HepG2 (cell line): ENCODE measurements at regions not wholly inside any gene's neighbourhood (a gene's known extent, or its start where the extent isn't known, plus 50 kb on each side); places are given as distances from the start of the nearest gene placed in this dataset.

Experiments
- ATAC-seq: fragments of 200-7000 bp; cut with Tn5 transposase; 3 replicates; pipeline ENCODE4 v1.9.1; 2020; ENCODE audit warnings: mild to moderate bottlenecking, moderate library complexity
- BruUV-seq: library from RNA; stranded (reverse); fragments of 400-500 nt; replicated peaks from 2 replicates; lab custom pipeline; 2021; lab: Mats Ljungman, UMichigan
- CTCF ChIA-PET: fragments of 300-600 bp; formaldehyde crosslinking; extraction: SDS; loops from one replicate; lab custom pipeline; 2021; ENCODE audit warnings: low total read pairs, inconsistent platforms, low intra/inter-chr PET ratio; lab: Yijun Ruan, JAX
- POLR2A ChIA-PET: fragments of 350-600 bp; sonication (Branson Sonifier 250); formaldehyde crosslinking; loops from one replicate; lab custom pipeline; 2020; ENCODE audit warnings: antibody characterized with exemption, inconsistent platforms; lab: Yijun Ruan, JAX
- DNase-seq: peaks from one replicate; pipeline ENCODE4 v3.0.0-alpha.2; 2015; ENCODE audit warnings: low spot score
- FAIRE-seq: peaks from 3 replicates; lab custom pipeline; 2011; peaks lifted over from hg19 to GRCh38; lab: Jason Lieb, UNC
- H2AFZ ChIP-seq: one replicate; pipeline ENCODE4 v1.6.1; 2011; ENCODE audit warnings: low read length, inconsistent platforms
- H3K27ac ChIP-seq: fragments of 300-600 bp; 3 replicates; pipeline ENCODE4 v1.8.0; 2011; ENCODE audit warnings: mixed run types, mild to moderate bottlenecking, mixed read lengths, low read length, inconsistent platforms; ENCODE audit not compliant: insufficient read depth; ENCODE audit errors: extremely low read length
- H3K27me3 ChIP-seq, 2 experiments: fragments of 200-600 bp in 1 of 2; 2 replicates in 1 of 2; 3 replicates in 1 of 2; pipeline versions ENCODE4 v1.6.0 to v1.8.0; 2011; ENCODE audit warnings: low read length in 2 of 2, mild to moderate bottlenecking in 2 of 2, moderate library complexity in 2 of 2, inconsistent platforms in 1 of 2; ENCODE audit not compliant: insufficient read depth in 2 of 2, control insufficient read depth in 1 of 2
- H3K36me3 ChIP-seq, 2 experiments: fragments of 200-600 bp in 1 of 2; replicated peaks in 1 of 2; 2 replicates in 1 of 2; 3 replicates in 1 of 2; pipeline versions ENCODE4 v1.5.1 to v1.8.0; 2011; ENCODE audit warnings: low read length in 2 of 2, inconsistent platforms in 1 of 2; ENCODE audit not compliant: insufficient read depth in 2 of 2, control insufficient read depth in 1 of 2
- H3K4me1 ChIP-seq: 2 replicates; pipeline ENCODE4 v1.5.1; 2012; ENCODE audit warnings: low read length, inconsistent platforms; ENCODE audit not compliant: insufficient read depth
- H3K4me2 ChIP-seq: 2 replicates; pipeline ENCODE4 v1.6.0; 2011; ENCODE audit warnings: low read depth, low read length, inconsistent platforms
- H3K4me3 ChIP-seq, 3 experiments: fragments of 200-600 bp in 1 of 3; sonication (generic), shearing (Covaris generic) in 1 of 3; replicated peaks in 1 of 3; 2 replicates each; pipeline ENCODE4 v1.5.1; 2011 to 2016; ENCODE audit warnings: low read length in 3 of 3, inconsistent platforms in 2 of 3, low read depth in 2 of 3, mild to moderate bottlenecking in 2 of 3, control low read depth in 1 of 3, mixed read lengths in 1 of 3; ENCODE audit not compliant: insufficient read depth in 1 of 3
- H3K79me2 ChIP-seq: one replicate; pipeline ENCODE4 v1.6.1; 2011; ENCODE audit warnings: low read length, inconsistent platforms; ENCODE audit not compliant: insufficient read depth
- H3K9ac ChIP-seq: 2 replicates; pipeline ENCODE4 v1.6.0; 2011; ENCODE audit warnings: mild to moderate bottlenecking, low read depth, low read length, inconsistent platforms; ENCODE audit not compliant: insufficient read depth
- H3K9me3 ChIP-seq: 2 replicates; pipeline ENCODE4 v1.5.1; 2012; ENCODE audit warnings: mild to moderate bottlenecking, low read length
- H4K20me1 ChIP-seq: 2 replicates; pipeline ENCODE4 v1.6.0; 2011; ENCODE audit warnings: inconsistent platforms, mild to moderate bottlenecking, low read length, moderate library complexity; ENCODE audit not compliant: insufficient read depth
- AGO2 ChIP-seq: fragments of 200-400 bp; formaldehyde crosslinking; optimal IDR thresholded peaks from 2 replicates; pipeline ENCODE3; 2017; ENCODE audit warnings: mild to moderate bottlenecking, low read depth, low read length, moderate library complexity
- CBX1 ChIP-seq: IDR thresholded peaks from one replicate; pipeline ENCODE4 v1.6.1; 2016; ENCODE audit warnings: antibody characterized with exemption, low read depth
- CREB3 ChIP-seq: sonication (generic); formaldehyde crosslinking; IDR thresholded peaks from 2 replicates; pipeline ENCODE4 v1.5.0; 2020; ENCODE audit warnings: missing genetic modification reagents
- ELF3 ChIP-seq: IDR thresholded peaks from 2 replicates; pipeline ENCODE4 v1.6.1; 2016; ENCODE audit warnings: missing genetic modification reagents, missing compliant biosample characterization
- HNRNPLL ChIP-seq: fragments of 200-400 bp; formaldehyde crosslinking; IDR thresholded peaks from 2 replicates; pipeline ENCODE4 v1.6.1; 2017; ENCODE audit warnings: mild to moderate bottlenecking, low read depth, low read length; ENCODE audit not compliant: poor library complexity, severe bottlenecking
- MTA1 ChIP-seq: sonication (generic); formaldehyde crosslinking; IDR thresholded peaks from 2 replicates; pipeline ENCODE4 v1.4.0; 2020; ENCODE audit warnings: missing genetic modification reagents, mild to moderate bottlenecking, borderline replicate concordance
- PHF5A ChIP-seq: IDR thresholded peaks from one replicate; pipeline ENCODE4 v1.6.1; 2018; ENCODE audit warnings: low read depth, missing genetic modification reagents; ENCODE audit not compliant: unreplicated experiment
- PREB ChIP-seq: sonication (generic); formaldehyde crosslinking; IDR thresholded peaks from 2 replicates; pipeline ENCODE4 v1.4.0; 2020; ENCODE audit warnings: missing genetic modification reagents
- ZBTB3 ChIP-seq: sonication (generic); formaldehyde crosslinking; IDR thresholded peaks from 2 replicates; pipeline ENCODE4 v1.4.0; 2020; ENCODE audit warnings: low read depth, mild to moderate bottlenecking, moderate library complexity, missing genetic modification reagents, borderline replicate concordance
- ZBTB39 ChIP-seq: sonication (generic); formaldehyde crosslinking; IDR thresholded peaks from 2 replicates; pipeline ENCODE4 v1.5.0; 2020; ENCODE audit warnings: missing genetic modification reagents
- ZNF230 ChIP-seq: sonication (generic); formaldehyde crosslinking; IDR thresholded peaks from 2 replicates; pipeline ENCODE4 v1.4.0; 2020; ENCODE audit warnings: mild to moderate bottlenecking, missing genetic modification reagents
- ZNF383 ChIP-seq: sonication (generic); formaldehyde crosslinking; IDR thresholded peaks from 2 replicates; pipeline ENCODE4 v1.4.0; 2020; ENCODE audit warnings: missing genetic modification reagents, mild to moderate bottlenecking, borderline replicate concordance
- ZNF446 ChIP-seq: sonication (generic); formaldehyde crosslinking; IDR thresholded peaks from 2 replicates; pipeline ENCODE4 v1.5.0; 2020; ENCODE audit warnings: mild to moderate bottlenecking, missing genetic modification reagents
- ZNF552 ChIP-seq: sonication (generic); formaldehyde crosslinking; IDR thresholded peaks from 2 replicates; pipeline ENCODE4 v1.9.0; 2022; ENCODE audit warnings: missing genetic modification reagents, mild to moderate bottlenecking, borderline replicate concordance
- ZNF709 ChIP-seq: sonication (generic); formaldehyde crosslinking; IDR thresholded peaks from 2 replicates; pipeline ENCODE4 v1.5.0; 2020; ENCODE audit warnings: mild to moderate bottlenecking, missing genetic modification reagents
- ZNF839 ChIP-seq: sonication (generic); formaldehyde crosslinking; IDR thresholded peaks from 2 replicates; pipeline ENCODE4 v1.4.0; 2020; ENCODE audit warnings: missing genetic modification reagents, mild to moderate bottlenecking, borderline replicate concordance
- WGBS: methylation state at CpG from one replicate; pipeline ENCODE4 v1.1.6; 2017; ENCODE audit warnings: low lambda C conversion rate; 5-methylcytosine and 5-hydroxymethylcytosine counted together
- in situ Hi-C: cut with HindIII; loops from 2 replicates; pipeline ENCODE4 v1.10.0; 2017; ENCODE audit warnings: low pct_unique_long_range_greater_than_20kb; ENCODE audit not compliant: extremely low pct_ligation_motif_present
- intact Hi-C: fragments of 100-400 bp; cut with micrococcal nuclease; formaldehyde crosslinking; loops from one replicate; pipeline ENCODE4 v1.10.0; 2022; ENCODE audit not compliant: unreplicated experiment

GRCh38 chr13:88824218-88824617, 1153.0 kb downstream of the SLITRK5 start:
- FAIRE-seq (no peak), ATAC-seq (no peak), DNase-seq (no peak)
- Histone ChIP-seq H3K4me2 (no peak overlapping the region), H3K4me1 (no peaks in the 10 kb centered on the region), H4K20me1 (no peaks in the 10 kb centered on the region), H3K9ac (no peak overlapping the region), H3K9me3 (peaks cover 31% of the 10 kb centered on the region; the same call in 1 of the 2 replicates), H3K36me3 (no peaks in the 10 kb centered on the region), H3K27ac (no peak overlapping the region), H3K27me3 (no peaks in the 10 kb centered on the region), H2AFZ (no peak overlapping the region), H3K4me3 (no peak overlapping the region), H3K79me2 (no peaks in the 10 kb centered on the region)
- 25% methylated on average over 4 of the region's 4 CpGs for WGBS
- CTCF ChIA-PET, result no interaction called here
- POLR2A ChIA-PET, result no interaction called here
- in situ Hi-C loops, result no loop called here
- BruUV-seq, result no TSS peak
- no peak for TF ChIP-seq PHF5A (CRISPR knock-in tag)
- no peak for TF ChIP-seq PREB (CRISPR knock-in tag)
- no peak for TF ChIP-seq ZNF552 (CRISPR knock-in tag)
- no peak for TF ChIP-seq CREB3
- no peak for TF ChIP-seq ZNF230 (CRISPR knock-in tag)
- TF ChIP-seq ZNF446, result no peak
- TF ChIP-seq ZNF839 (CRISPR knock-in tag), result no peak
- no peak for TF ChIP-seq ELF3
- no peak for TF ChIP-seq MTA1 (CRISPR knock-in tag)
- TF ChIP-seq ZNF383 (CRISPR knock-in tag), result no peak
- no peak for TF ChIP-seq AGO2
- no peak for TF ChIP-seq CBX1
- no peak for TF ChIP-seq ZBTB3 (CRISPR knock-in tag)
- no peak for TF ChIP-seq ZBTB39
- no peak for TF ChIP-seq ZNF709 (CRISPR knock-in tag)
- TF ChIP-seq HNRNPLL, result no peak
- intact Hi-C loops, result no loop called here
